Stimulated activated CD8-positive, alpha-beta memory T cell treated with anti-CD3 and anti-CD28 coated beads, Interleukin-4, amount 100 ng/mL, for 24 hours (primary cell): ENCODE measurements at regions not wholly inside any gene's neighbourhood (a gene's known extent, or its start where the extent isn't known, plus 50 kb on each side); places are given as distances from the start of the nearest gene placed in this dataset.

ENCODE experiments used
- DNase-seq: peaks from one replicate; pipeline ENCODE4 v3.0.0-alpha.2; 2020; ENCODE audit warnings: low read depth

- DNase-seq: no peak
Observed at GRCh38 chr4:83171436-83172039, 57.0 kb upstream of the PLAC8 start.

- DNase-seq: no peak
Observed at GRCh38 chr4:83170952-83171399, 56.4 kb upstream of the PLAC8 start.
